HUES6 (cell line): ENCODE measurements at regions not wholly inside any gene's neighbourhood (a gene's known extent, or its start where the extent isn't known, plus 50 kb on each side); places are given as distances from the start of the nearest gene placed in this dataset.

Experiments
- H3K27ac ChIP-seq: 2 replicates; pipeline ENCODE4 v1.7.0; 2013; ENCODE audit warnings: low read depth, mild to moderate bottlenecking, low read length, inconsistent platforms
- H3K27me3 ChIP-seq: 2 replicates; pipeline ENCODE4 v1.6.1; 2013; ENCODE audit warnings: low read length; ENCODE audit not compliant: control insufficient read depth, insufficient read depth
- H3K36me3 ChIP-seq: 2 replicates; pipeline ENCODE4 v1.6.1; 2013; ENCODE audit warnings: low read length; ENCODE audit not compliant: control insufficient read depth, insufficient read depth
- H3K4me1 ChIP-seq: 2 replicates; pipeline ENCODE4 v1.6.1; 2013; ENCODE audit warnings: low read length; ENCODE audit not compliant: control insufficient read depth, insufficient read depth
- H3K4me3 ChIP-seq: 2 replicates; pipeline ENCODE4 v1.5.1; 2013; ENCODE audit warnings: low read depth, low read length
- H3K9ac ChIP-seq: one replicate; pipeline ENCODE4 v1.6.1; 2013; ENCODE audit warnings: mild to moderate bottlenecking, low read length
- H3K9me3 ChIP-seq: 2 replicates; pipeline ENCODE4 v1.6.1; 2013; ENCODE audit warnings: low read depth, low read length; ENCODE audit not compliant: control insufficient read depth, insufficient read depth

DNA sequence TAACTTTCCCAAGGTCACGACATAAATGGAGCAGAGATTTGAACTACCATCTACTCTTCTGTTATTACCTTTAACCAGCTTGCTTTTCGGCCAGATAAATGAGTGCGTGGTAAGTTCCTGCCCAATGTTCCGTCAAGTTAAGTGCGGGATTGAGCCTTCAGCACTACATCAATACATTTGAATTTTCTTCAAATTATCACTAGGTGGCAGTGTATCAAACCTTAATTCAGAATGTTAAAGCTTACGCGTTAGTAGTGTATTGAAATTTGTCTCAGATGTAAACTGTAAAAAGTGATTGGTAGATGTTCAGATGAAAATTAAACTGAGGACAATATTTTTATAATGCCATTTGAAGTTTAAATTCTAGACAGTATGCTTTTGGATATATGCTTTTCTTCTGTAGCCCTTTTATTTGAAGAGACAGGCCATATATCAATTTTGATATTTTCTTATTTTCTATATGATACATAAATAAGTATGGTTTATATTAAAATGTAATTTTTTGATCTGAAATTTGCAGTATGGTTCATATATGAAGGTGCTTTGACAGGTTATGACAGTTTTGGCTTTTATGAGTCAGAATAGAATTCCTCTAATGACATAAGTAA lies 681.3 kb downstream of the ADCYAP1 start:
- Histone ChIP-seq H3K9ac (no peak overlapping the region), H3K4me1 (no peaks in the 10 kb centered on the region), H3K27me3 (peaks cover 5% of the 10 kb centered on the region; the same call in 1 of the 2 replicates), H3K36me3 (no peaks in the 10 kb centered on the region), H3K4me3 (no peak overlapping the region), H3K27ac (no peak overlapping the region), H3K9me3 (no peaks in the 10 kb centered on the region)

DNA sequence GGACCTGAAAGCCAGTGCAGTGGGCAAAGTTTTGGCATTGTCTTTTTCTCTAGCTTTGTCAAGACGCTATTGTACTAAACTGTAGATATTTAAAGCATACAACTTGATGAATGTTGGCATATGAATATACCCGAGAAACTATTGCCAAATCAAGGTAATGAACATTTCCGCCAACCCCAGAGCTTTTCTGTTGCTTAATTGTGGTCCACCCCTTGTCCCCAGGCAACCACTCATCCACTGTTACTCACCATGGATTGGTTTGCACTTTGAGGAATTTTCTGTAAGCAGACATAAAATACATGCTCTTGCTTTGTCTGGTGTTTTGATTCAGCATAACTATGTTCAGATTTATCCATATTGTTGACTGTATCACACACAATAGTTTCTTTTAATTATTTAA lies 688.4 kb downstream of the ADCYAP1 start:
- Histone ChIP-seq H3K9ac (no peak overlapping the region), H3K27ac (no peak overlapping the region), H3K4me3 (no peak overlapping the region), H3K4me1 (no peaks in the 10 kb centered on the region), H3K36me3 (no peaks in the 10 kb centered on the region), H3K9me3 (no peaks in the 10 kb centered on the region), H3K27me3 (no peaks in the 10 kb centered on the region)

DNA sequence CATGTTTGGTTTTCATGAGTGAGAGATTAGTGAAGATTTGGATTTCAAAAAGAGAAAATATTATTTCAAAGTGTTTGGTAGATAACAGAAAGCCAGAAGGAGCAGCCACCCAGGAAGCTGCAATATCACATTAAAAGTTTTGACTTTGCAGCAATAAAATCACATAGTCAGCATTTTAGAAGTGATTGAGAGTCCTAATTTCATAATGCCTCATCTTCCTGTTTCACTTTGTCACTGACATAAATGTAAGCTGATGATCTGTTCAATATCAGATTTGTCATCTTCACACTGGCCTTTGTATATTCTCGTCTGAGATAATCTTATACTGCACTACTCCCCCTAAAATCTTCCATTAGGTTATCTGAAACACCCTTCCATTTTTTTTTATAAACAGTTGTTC lies 690.5 kb downstream of the ADCYAP1 start:
- Histone ChIP-seq H3K4me3 (no peak overlapping the region), H3K27me3 (no peaks in the 10 kb centered on the region)

DNA sequence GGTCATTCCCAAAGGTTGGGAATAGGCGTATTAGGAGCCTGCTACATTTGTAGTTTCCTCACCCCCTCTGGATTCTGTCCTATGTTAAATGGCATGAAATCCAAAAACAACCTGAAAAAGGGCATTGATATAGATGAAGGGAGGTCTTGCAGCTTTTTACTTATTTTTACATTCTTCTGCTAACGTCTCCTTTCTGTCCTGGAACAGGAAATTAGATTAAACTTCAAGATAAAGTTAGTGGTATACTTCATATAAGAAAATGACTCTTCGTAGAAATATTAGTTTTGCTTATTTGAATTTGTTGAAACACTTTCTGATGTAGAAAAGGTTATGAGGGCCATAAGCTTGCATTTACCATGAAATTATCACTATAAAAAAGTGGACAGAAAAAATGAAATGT lies 694.5 kb downstream of the ADCYAP1 start:
- no peak overlapping the region for H3K9ac ChIP-seq
- no peaks in the 10 kb centered on the region for H3K9me3 ChIP-seq
- no peak overlapping the region for H3K4me3 ChIP-seq
- no peaks in the 10 kb centered on the region for H3K27me3 ChIP-seq
- H3K36me3 ChIP-seq = no peaks in the 10 kb centered on the region
- no peak overlapping the region for H3K27ac ChIP-seq
- no peaks in the 10 kb centered on the region for H3K4me1 ChIP-seq

More for the DNA sequence above, 690.5 kb downstream of the ADCYAP1 start:
- no peak overlapping the region for H3K27ac ChIP-seq
- no peaks in the 10 kb centered on the region for H3K9me3 ChIP-seq
- no peaks in the 10 kb centered on the region for H3K4me1 ChIP-seq
- H3K36me3 ChIP-seq = no peaks in the 10 kb centered on the region
- no peak overlapping the region for H3K9ac ChIP-seq

DNA sequence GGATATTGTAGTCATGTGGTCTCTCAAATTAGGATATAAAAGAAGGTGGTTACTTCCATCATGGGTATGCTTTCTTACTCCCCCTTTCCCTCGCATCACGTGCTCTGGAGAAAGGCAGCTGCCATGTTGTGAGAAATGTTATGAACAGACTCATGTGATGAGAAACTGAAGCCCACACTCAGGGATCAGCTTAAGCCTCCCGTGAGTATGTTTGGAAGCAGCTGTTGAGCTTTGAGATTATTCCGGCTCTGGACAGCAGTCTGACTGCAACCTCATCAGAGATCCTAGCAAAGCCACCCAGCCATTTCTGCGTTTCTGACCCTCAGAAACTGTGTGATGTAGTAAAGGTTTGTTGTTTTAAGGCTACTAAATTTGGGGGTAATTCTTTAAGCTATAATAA lies 700.1 kb downstream of the ADCYAP1 start:
- H3K9me3 ChIP-seq = no peaks in the 10 kb centered on the region
- no peaks in the 10 kb centered on the region for H3K36me3 ChIP-seq
- no peak overlapping the region for H3K4me3 ChIP-seq
- H3K4me1 ChIP-seq = no peaks in the 10 kb centered on the region
- H3K27ac ChIP-seq = no peak overlapping the region
- H3K27me3 ChIP-seq = no peaks in the 10 kb centered on the region
- no peak overlapping the region for H3K9ac ChIP-seq

DNA sequence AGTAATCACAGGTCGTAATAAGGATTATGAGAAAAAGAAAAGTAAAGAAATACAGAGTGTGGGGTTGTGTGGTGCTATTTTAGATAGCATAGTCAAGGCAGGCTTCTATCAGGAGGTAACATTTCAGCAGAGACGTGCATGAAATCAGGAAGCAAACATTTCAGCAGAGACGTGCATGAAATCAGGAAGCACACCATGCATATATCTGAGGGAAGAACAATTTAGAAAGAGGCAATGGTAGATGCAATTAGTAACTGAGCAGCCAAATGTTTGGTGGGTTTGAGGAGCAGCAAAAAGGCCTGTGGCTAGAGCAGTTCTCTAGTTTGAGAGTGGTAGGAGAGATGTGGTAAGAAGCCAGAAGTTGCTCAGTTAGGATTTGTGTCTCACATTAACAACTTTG lies 713.7 kb downstream of the ADCYAP1 start:
- Histone ChIP-seq H3K4me3 (no peak overlapping the region), H3K36me3 (no peaks in the 10 kb centered on the region), H3K9me3 (no peaks in the 10 kb centered on the region), H3K4me1 (peaks cover 4% of the 10 kb centered on the region; the same call in 1 of the 2 replicates), H3K27ac (no peak overlapping the region), H3K27me3 (no peaks in the 10 kb centered on the region), H3K9ac (no peak overlapping the region)

DNA sequence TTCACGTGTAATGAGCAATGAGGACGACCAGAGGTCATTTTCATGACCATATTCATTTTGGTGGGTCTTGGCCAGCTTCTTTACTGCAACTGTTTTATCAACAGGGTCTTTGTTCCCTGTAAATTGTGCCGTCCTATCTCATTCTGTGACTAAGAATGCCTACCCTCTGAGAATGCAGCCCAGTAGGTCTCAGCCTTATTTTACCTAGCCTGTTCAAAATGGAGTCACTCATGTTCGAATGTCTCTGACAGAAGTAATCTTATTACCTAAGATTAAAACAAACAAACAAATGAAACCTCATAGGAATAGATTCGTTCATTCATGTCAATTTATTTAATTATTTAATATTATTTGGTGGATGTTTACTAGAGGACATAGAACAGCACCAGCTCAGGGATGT lies 714.8 kb downstream of the ADCYAP1 start:
- no peaks in the 10 kb centered on the region for H3K36me3 ChIP-seq
- H3K4me3 ChIP-seq = no peak overlapping the region
- H3K27me3 ChIP-seq = no peaks in the 10 kb centered on the region
- no peaks in the 10 kb centered on the region for H3K9me3 ChIP-seq
- H3K27ac ChIP-seq = no peak overlapping the region
- H3K9ac ChIP-seq = no peak overlapping the region
- H3K4me1 ChIP-seq = no peaks in the 10 kb centered on the region; the same call in 1 of the 2 replicates

DNA sequence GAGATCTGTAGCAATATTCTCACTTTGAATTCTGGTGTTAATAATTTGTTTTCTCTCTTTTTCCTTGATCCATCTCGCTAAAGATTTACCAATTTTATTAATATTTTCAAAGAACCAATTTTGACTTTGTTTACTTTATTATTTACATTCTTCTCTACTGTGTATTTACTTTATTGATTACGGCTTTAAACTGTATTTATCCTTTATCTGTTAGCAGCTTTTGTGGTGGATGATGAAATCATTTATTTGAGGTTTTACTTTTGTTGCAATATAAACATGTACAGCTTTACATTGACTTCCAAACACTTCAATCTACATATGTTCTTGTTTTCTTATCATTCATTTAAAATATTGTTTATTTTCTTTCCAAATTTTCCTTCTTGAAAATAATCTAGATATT lies 719.9 kb downstream of the ADCYAP1 start:
- Histone ChIP-seq H3K27me3 (no peaks in the 10 kb centered on the region), H3K36me3 (no peaks in the 10 kb centered on the region), H3K4me3 (no peak overlapping the region), H3K4me1 (no peaks in the 10 kb centered on the region), H3K27ac (no peak overlapping the region), H3K9me3 (no peaks in the 10 kb centered on the region), H3K9ac (no peak overlapping the region)

DNA sequence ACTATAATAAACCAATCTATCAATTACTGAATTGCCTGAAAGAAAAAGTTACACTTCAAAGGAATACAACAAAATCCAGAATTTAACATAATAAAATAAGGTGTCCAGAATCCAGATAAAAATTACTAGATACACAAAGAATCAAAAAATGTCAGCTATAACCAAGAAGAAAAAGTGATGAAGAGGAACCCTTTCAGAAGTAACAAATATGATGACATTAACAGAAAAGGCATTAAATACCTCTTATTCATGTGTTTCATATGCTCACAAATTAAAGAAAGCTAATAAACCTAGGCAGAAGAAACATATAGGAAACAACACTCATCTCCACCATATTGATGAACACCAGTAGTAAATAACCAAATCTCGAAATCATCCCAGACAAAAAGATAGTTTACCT lies 722.8 kb downstream of the ADCYAP1 start:
- no peak overlapping the region for H3K27ac ChIP-seq
- no peaks in the 10 kb centered on the region for H3K36me3 ChIP-seq
- no peak overlapping the region for H3K4me3 ChIP-seq
- H3K4me1 ChIP-seq = no peaks in the 10 kb centered on the region
- H3K9ac ChIP-seq = no peak overlapping the region
- H3K9me3 ChIP-seq = no peaks in the 10 kb centered on the region
- no peaks in the 10 kb centered on the region for H3K27me3 ChIP-seq

DNA sequence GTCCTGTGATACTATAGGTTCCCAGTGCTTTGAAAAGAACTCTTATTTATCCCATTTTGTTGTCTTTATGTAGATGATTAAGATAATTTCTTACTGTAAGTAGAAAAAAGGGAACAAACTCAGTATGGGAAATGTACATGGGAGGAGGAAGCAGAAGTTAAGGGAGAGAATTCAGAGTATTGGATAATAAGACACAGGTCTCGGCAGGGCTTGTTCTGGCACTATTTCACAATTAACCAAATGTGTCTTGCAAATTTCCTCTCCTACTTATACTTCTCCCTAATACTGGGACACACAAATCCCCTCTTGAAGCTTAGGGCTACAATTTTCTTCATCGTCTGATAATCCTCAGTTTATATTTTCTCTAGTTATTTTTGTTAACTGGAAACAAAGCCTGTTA lies 744.0 kb downstream of the ADCYAP1 start:
- H3K36me3 ChIP-seq = no peaks in the 10 kb centered on the region
- no peak overlapping the region for H3K4me3 ChIP-seq
- no peak overlapping the region for H3K27ac ChIP-seq
- no peaks in the 10 kb centered on the region for H3K9me3 ChIP-seq
- H3K4me1 ChIP-seq = no peaks in the 10 kb centered on the region
- no peaks in the 10 kb centered on the region for H3K27me3 ChIP-seq
- no peak overlapping the region for H3K9ac ChIP-seq

DNA sequence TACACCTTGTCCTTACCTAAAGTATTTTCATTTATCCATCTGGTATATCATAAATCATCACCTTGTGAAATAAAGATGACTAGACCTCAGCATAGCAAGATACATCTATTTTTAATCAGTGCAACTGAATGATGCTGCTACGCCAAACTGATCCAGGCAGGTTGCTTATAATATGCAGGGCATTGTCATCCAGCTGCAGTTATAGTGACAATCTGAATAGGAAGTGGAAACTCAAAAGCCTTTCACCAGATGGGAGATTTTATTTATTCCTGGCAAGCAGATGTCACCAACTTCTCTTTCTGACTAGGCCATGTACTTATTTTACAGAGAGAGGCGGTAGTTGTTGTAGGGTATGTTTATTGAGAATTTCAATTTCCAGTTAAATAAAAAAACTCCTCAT lies 747.3 kb downstream of the ADCYAP1 start:
- H3K27me3 ChIP-seq = no peaks in the 10 kb centered on the region
- no peak overlapping the region for H3K4me3 ChIP-seq
- H3K9me3 ChIP-seq = no peaks in the 10 kb centered on the region
- no peak overlapping the region for H3K9ac ChIP-seq
- H3K36me3 ChIP-seq = no peaks in the 10 kb centered on the region
- no peaks in the 10 kb centered on the region for H3K4me1 ChIP-seq
- H3K27ac ChIP-seq = no peak overlapping the region

DNA sequence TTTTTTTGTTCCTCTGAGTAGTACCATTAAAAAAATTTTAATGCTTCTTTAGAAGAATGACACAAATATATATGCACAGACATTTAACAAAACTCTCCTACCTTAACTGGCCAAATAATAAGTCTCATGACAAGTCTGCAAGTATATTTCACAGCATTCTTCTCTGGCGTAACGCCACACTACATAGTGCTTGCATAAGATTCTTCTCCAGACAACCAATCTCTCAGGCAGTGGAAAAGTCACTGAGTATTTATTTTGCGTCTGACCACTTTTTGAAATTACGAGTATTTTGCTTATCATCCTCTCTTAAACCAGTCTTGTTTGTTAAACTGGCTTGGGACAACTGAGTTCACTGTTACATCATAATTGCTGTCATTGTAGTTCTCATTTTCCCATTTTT lies 749.2 kb downstream of the ADCYAP1 start:
- H3K36me3 ChIP-seq = no peaks in the 10 kb centered on the region

More for the DNA sequence above, 749.2 kb downstream of the ADCYAP1 start:
- H3K4me1 ChIP-seq = no peaks in the 10 kb centered on the region
- H3K9me3 ChIP-seq = no peaks in the 10 kb centered on the region
- no peak overlapping the region for H3K9ac ChIP-seq
- H3K27me3 ChIP-seq = no peaks in the 10 kb centered on the region
- no peak overlapping the region for H3K4me3 ChIP-seq
- H3K27ac ChIP-seq = no peak overlapping the region
